NCI-H2171 (cell line): ENCODE measurements at regions not wholly inside any gene's neighbourhood (a gene's known extent, or its start where the extent isn't known, plus 50 kb on each side); places are given as distances from the start of the nearest gene placed in this dataset.
"Not testable (repeated sequence)": the region's sequence is repeated elsewhere in the genome, so short reads cannot be mapped to it uniquely, and the experiment has no call there.

Experiments used
- DNase-seq: peaks from one replicate; lab custom pipeline; 2025; lab: John Stamatoyannopoulos, UW

- DNase-seq: no peak
These were observed 243.1 kb upstream of the STT3B start for GRCh38 chr3:31289584-31289983.

- DNase-seq: no peak
These were observed 242.7 kb upstream of the STT3B start for GRCh38 chr3:31290046-31290445.

GRCh38 chr3:31291818-31292217, 240.9 kb upstream of the STT3B start:
- DNase-seq: no peak

GRCh38 chr3:31294430-31295149, 238.1 kb upstream of the STT3B start:
- DNase-seq: no peak

GRCh38 chr3:31295150-31295765, 237.5 kb upstream of the STT3B start:
- no peak for DNase-seq

- no peak for DNase-seq
These were observed 234.9 kb upstream of the STT3B start for GRCh38 chr3:31297726-31298298.

- DNase-seq: no peak
These were observed 232.0 kb upstream of the STT3B start for GRCh38 chr3:31300456-31301443.

GRCh38 chr3:31302343-31302742, 230.4 kb upstream of the STT3B start:
- no peak for DNase-seq

GRCh38 chr3:31305340-31305739, 227.4 kb upstream of the STT3B start:
- no peak for DNase-seq

GRCh38 chr3:31307131-31307785, 225.5 kb upstream of the STT3B start:
- DNase-seq: no peak

- DNase-seq: no peak
These were observed 221.2 kb upstream of the STT3B start for GRCh38 chr3:31311559-31311958.

GRCh38 chr3:31312400-31312799, 220.3 kb upstream of the STT3B start:
- no peak for DNase-seq

GRCh38 chr3:31314258-31314657, 218.5 kb upstream of the STT3B start:
- DNase-seq: no peak

- DNase-seq: no peak
These were observed 213.4 kb upstream of the STT3B start for GRCh38 chr3:31319332-31319731.

- no peak for DNase-seq
These were observed 211.1 kb upstream of the STT3B start for GRCh38 chr3:31321620-31322019.

GRCh38 chr3:31322460-31322859, 210.3 kb upstream of the STT3B start:
- no peak for DNase-seq

GRCh38 chr3:31327826-31328357, 204.8 kb upstream of the STT3B start:
- DNase-seq: not testable (repeated sequence)

GRCh38 chr3:31331278-31331677, 201.4 kb upstream of the STT3B start:
- peak; percentile 18 for DNase-seq

GRCh38 chr3:31341130-31341529, 191.6 kb upstream of the STT3B start:
- DNase-seq: no peak

GRCh38 chr3:31343075-31343474, 189.7 kb upstream of the STT3B start:
- DNase-seq: no peak

GRCh38 chr3:31345581-31345980, 187.1 kb upstream of the STT3B start:
- DNase-seq: no peak
